ENCODE measurements at regions not wholly inside any gene's neighbourhood (a gene's known extent, or its start where the extent isn't known, plus 50 kb on each side); places are given as distances from the start of the nearest gene placed in this dataset.
A peak's percentile ranks its signal among the peaks of the same experiment; 100 is the strongest.

GRCh38 chr4:174170091-174170490 lies 113.4 kb downstream of the FBXO8 start:
- Histone ChIP-seq H3K4me3 (ENCODE audit: low read depth, low read length) (no peak overlapping the region), H3K4me1 (peaks cover 31% of the 10 kb centered on the region), H3K36me3 (peaks cover 3% of the 10 kb centered on the region; the same call in 1 of the 2 replicates), H3K27me3 (no peaks in the 10 kb centered on the region), H3K9me3 (no peaks in the 10 kb centered on the region)
- no peak for DNase-seq
- TF ChIP-seq CTCF (IDR thresholded peaks at IDR 0.05; ENCODE audit: low read depth, low read length) = no peak

DNA sequence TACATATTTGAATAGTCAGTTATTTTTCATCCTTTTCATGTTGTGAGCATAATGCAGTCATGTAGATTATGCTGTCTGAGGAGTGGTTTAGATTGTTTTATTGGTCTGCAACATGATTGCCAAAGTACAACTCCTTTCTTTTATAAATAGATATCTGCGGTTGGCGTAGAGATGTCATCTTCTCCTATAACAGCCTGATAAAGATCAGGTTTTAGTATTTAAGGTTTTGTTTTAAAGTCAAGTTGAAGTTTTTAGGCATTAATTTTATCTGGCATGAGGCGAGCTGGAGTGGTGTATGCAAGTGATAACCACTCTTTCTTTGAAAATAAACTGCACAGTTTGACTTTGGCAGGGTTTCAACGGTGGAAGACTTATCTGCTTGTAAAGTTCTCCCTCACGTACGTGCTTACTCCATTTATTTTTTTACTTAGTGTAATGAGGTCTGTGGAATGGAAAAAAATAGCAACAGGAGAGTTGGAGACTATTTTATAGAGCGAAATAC lies 126.3 kb downstream of the FBXO8 start:
- Histone ChIP-seq H3K36me3 (peaks cover 2% of the 10 kb centered on the region), H3K4me1 (peaks cover 28% of the 10 kb centered on the region), H3K9me3 (no peaks in the 10 kb centered on the region), H3K27me3 (no peaks in the 10 kb centered on the region), H3K4me3 (ENCODE audit: low read depth, low read length) (no peak overlapping the region; the same call in 1 of the 2 replicates)
- no peak for TF ChIP-seq CTCF (IDR thresholded peaks at IDR 0.05; ENCODE audit: low read depth, low read length)
- peak; percentile 30 for DNase-seq

DNA sequence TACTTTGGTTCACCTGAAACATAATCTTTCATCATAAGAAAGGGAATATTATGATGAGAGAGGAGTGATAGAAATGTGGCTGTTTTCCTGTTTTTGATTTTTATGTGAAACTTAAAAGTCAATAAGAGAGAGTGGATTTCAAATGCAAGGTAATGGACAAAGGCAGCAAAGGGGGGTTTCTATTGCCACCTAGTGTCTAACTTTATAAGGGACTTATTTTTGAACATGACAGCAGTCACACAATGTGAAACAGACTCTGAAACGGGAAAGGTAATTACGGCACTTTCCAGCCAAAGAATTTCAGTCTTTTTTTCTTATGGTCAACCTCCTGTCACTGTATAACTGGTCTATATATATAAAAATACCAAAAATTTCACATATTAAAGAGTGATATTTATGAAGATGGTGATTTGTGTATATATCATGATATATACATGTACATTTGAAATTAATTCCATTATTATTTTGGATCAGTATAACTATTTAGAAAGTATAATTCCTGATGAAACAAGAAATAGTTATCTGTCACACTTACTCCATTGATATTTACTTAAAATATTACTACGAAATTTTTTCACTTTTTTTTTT lies 127.1 kb downstream of the FBXO8 start:
- H3K9me3 ChIP-seq = no peaks in the 10 kb centered on the region
- peaks cover 28% of the 10 kb centered on the region for H3K4me1 ChIP-seq
- no peaks in the 10 kb centered on the region for H3K27me3 ChIP-seq
- peak; percentile 28 for DNase-seq
- H3K36me3 ChIP-seq = peaks cover 2% of the 10 kb centered on the region
- TF ChIP-seq CTCF (IDR thresholded peaks at IDR 0.05; ENCODE audit: low read depth, low read length) = peak; percentile 85
- H3K4me3 ChIP-seq (ENCODE audit: low read depth, low read length) = no peak overlapping the region

DNA sequence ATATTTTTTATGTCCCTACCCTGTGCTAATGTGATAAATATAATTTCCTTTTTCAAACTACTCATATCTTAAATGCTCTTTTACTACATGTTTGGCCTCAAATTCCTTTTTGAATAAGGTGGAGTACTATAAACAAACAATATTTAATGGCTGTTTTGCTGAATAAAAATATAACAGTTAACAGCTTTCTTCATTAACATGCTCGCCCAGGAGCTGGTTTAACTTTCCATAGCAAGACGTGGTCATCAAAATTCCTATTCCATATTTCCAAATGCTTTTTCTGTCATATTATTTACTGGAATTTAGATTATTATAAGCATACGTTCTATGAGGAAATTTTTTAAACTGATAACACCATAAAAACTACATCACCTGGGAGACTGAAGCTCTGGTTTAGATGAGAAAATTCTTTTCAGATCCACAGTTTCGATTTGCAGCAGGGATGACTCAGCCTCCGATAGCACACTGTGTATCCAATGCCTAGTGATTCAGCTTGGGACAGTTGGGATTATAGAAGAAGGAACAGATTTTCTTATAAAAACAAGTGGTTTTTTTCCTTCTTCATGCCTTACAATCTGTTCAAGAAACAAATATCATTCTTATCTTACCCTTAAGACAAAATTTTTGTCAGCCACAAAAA lies 129.1 kb downstream of the FBXO8 start:
- Histone ChIP-seq H3K36me3 (peaks cover 3% of the 10 kb centered on the region), H3K4me3 (ENCODE audit: low read depth, low read length) (peak overlapping the region; percentile 36), H3K4me1 (peaks cover 36% of the 10 kb centered on the region), H3K27me3 (no peaks in the 10 kb centered on the region), H3K9me3 (no peaks in the 10 kb centered on the region)
- no peak for TF ChIP-seq CTCF (IDR thresholded peaks at IDR 0.05; ENCODE audit: low read depth, low read length)
- DNase-seq = peak; percentile 60

GRCh38 chr4:174152717-174153466 lies 130.6 kb downstream of the FBXO8 start:
- Histone ChIP-seq H3K9me3 (no peaks in the 10 kb centered on the region), H3K4me1 (peaks cover 37% of the 10 kb centered on the region), H3K27me3 (no peaks in the 10 kb centered on the region), H3K4me3 (ENCODE audit: low read depth, low read length) (no peak overlapping the region), H3K36me3 (peaks cover 3% of the 10 kb centered on the region)
- DNase-seq = no peak
- TF ChIP-seq CTCF (IDR thresholded peaks at IDR 0.05; ENCODE audit: low read depth, low read length) = no peak

Measured in BE2C (cell line).